Mucosa of descending colon (tissue), 3 donors: ENCODE measurements at regions not wholly inside any gene's neighbourhood (a gene's known extent, or its start where the extent isn't known, plus 50 kb on each side); places are given as distances from the start of the nearest gene placed in this dataset.
"Not testable (repeated sequence)": the region's sequence is repeated elsewhere in the genome, so short reads cannot be mapped to it uniquely, and the experiment has no call there.

ENCODE experiments used
- ATAC-seq: fragments of 200-7000 bp; cut with Tn5 transposase; one replicate; pipeline ENCODE4 v1.9.1; 2020; ENCODE audit warnings: mild to moderate bottlenecking, moderate library complexity
- DNase-seq, 3 donors: peaks; one replicate each; pipeline ENCODE4 v3.0.0-alpha.2; 2020
- H3K36me3 ChIP-seq: fragments of 200-600 bp; one replicate; pipeline ENCODE4 v1.8.0; 2021; ENCODE audit warnings: low read depth, mild to moderate bottlenecking
- H3K4me1 ChIP-seq: fragments of 200-600 bp; one replicate; pipeline ENCODE4 v1.8.0; 2021; ENCODE audit warnings: low read depth, mild to moderate bottlenecking
- H3K4me3 ChIP-seq: fragments of 200-600 bp; one replicate; pipeline ENCODE4 v1.8.0; 2021; ENCODE audit warnings: mild to moderate bottlenecking
- H3K9me3 ChIP-seq: fragments of 200-600 bp; one replicate; pipeline ENCODE4 v1.8.0; 2021; ENCODE audit warnings: mild to moderate bottlenecking
- CTCF ChIP-seq: fragments of 200-600 bp; IDR thresholded peaks from one replicate; pipeline ENCODE4 v1.8.0; 2022; ENCODE audit warnings: antibody characterized with exemption, mild to moderate bottlenecking
- intact Hi-C, 2 donors: fragments of 100-400 bp; cut with DNase I in 1 of 2; cut with micrococcal nuclease in 1 of 2; formaldehyde crosslinking; loops; one replicate each; pipeline versions ENCODE4 v1.11.0 to v1.11.1; 2022; cut with DNase I, micrococcal nuclease
- donor health status: DM: no; HTN: no; CAD: no; lungs with moderate emphysema.
- donor health status: DM: no; HTN: no; CAD: no.
- donor health status: DM: no; HTN: yes; CAD: no.

DNA sequence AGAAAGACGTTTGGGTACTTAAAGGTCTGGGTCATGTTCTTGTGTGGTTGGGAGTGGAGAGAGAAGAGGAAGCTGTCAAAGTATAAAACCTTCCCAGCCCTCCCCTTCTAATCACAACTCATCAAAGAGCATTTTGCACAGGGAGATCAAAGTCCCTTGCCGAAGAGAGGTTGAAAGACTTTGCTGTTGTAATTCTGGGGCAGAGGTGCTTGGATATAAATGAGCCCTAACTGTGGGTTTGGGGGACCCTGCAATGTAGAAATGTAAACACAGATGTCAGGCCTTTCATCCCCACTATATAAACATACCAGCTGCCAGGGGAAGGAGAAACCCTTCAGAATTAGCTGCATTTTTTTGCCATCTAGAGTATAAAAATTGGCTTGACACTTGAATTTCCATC, 182.1 kb downstream of the ETAA1 start:
- peaks cover 12% of the 10 kb centered on the region for H3K9me3 ChIP-seq
- TF ChIP-seq CTCF: no peak
- intact Hi-C loops: no loop called here
- H3K36me3 ChIP-seq: no peaks in the 10 kb centered on the region
- no peak overlapping the region for H3K4me3 ChIP-seq
- ATAC-seq: peak; percentile 40
- DNase-seq: no peak
- H3K4me1 ChIP-seq: no peaks in the 10 kb centered on the region

DNA sequence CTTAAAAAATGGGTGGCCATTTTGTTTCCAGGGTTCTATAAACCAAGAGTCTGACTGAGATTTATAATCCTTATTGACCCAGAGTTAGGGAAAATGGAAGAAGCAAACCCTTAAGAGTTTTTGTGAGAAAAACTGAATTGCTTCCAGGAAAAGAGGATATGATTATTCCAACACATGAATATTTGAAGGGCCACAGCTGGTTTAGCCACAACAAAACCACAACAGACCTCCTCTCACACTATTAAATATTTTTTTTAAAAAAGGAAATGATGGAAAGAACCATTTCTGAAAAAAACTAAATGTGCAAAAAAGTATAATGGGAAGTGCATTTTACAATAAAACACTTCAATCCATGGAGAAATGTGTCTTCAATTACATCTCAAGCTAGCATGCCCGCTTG, 182.7 kb downstream of the ETAA1 start:
- Histone ChIP-seq H3K4me1 (no peaks in the 10 kb centered on the region), H3K9me3 (peaks cover 14% of the 10 kb centered on the region), H3K36me3 (no peaks in the 10 kb centered on the region), H3K4me3 (no peak overlapping the region)
- no peak for ATAC-seq
- no peak for DNase-seq
- intact Hi-C loops: no loop called here
- TF ChIP-seq CTCF: no peak

DNA sequence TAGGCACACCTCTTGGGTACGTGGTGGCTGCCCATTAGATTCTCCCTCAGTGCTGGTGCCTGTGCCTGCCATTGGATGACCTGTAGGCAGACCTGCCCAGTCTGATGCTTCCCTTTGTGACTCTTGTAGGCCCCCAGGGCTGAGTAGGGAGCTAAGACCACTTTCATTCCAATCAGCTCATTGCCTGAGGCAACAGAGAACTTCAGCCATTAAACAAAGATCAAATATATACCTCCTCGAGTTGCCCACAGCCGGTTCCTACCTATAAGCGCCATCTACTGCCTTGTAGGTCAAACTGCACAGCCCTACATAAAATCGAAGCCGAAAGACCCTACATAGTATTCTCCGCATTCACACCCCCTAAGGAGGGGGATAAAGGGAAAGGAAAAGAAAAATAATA, 184.6 kb downstream of the ETAA1 start:
- ATAC-seq: peak; percentile 34
- Histone ChIP-seq H3K36me3 (no peaks in the 10 kb centered on the region), H3K4me1 (no peaks in the 10 kb centered on the region), H3K9me3 (peaks cover 21% of the 10 kb centered on the region), H3K4me3 (no peak overlapping the region)
- TF ChIP-seq CTCF: no peak
- intact Hi-C loops: no loop called here
- no peak for DNase-seq

DNA sequence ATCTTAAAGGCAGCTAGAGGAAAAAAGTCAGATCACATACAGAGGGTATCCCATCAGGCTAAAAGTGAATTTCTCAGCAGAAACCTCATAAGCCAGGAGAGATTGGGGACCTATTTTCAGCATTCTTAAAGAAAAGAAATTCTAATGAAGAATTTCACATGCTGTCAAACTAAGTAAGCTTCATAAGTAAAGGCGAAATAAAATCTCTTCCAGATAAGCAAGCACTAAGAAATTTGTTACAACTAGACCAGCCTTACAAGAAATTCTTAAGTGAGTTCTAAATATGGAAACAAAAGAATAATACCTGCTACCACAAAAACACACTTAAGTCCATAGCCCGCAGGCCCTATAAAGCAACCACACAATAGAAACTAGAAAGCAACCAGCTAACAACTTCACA, 186.1 kb downstream of the ETAA1 start:
- Histone ChIP-seq H3K4me1 (no peaks in the 10 kb centered on the region), H3K4me3 (no peak overlapping the region), H3K36me3 (no peaks in the 10 kb centered on the region), H3K9me3 (peaks cover 21% of the 10 kb centered on the region)
- intact Hi-C loops: no loop called here
- no peak for TF ChIP-seq CTCF
- DNase-seq (no peak), ATAC-seq (no peak)

- no peaks in the 10 kb centered on the region for H3K4me1 ChIP-seq
- intact Hi-C loops: no loop called here
- ATAC-seq (no peak), DNase-seq (no peak)
- H3K36me3 ChIP-seq: no peaks in the 10 kb centered on the region
- no peak for TF ChIP-seq CTCF
- H3K9me3 ChIP-seq: peaks cover 21% of the 10 kb centered on the region
- H3K4me3 ChIP-seq: no peak overlapping the region
Measured at GRCh38 chr2:67585400-67585799, 188.3 kb downstream of the ETAA1 start.

DNA sequence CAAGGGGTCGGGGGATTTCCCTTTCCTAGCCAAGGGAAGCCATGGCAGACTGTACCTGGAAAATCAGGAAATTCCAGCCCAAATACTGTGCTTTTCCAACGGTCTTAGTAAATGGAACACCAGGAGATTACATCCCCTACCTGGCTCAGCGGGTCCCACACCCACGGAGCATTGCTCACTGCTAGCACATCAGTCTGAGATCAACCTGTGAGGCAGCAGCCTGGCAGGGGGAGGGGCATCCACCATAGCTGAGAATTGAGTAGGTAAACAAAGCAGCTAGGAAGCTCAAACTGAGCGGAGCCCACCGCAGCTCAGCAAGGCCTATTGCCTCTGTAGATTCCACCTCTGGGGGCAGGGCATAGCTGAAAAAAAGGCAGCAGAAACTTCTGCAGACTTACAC, 192.0 kb downstream of the ETAA1 start:
- DNase-seq, intact Hi-C loops, ATAC-seq: not testable (repeated sequence)

DNA sequence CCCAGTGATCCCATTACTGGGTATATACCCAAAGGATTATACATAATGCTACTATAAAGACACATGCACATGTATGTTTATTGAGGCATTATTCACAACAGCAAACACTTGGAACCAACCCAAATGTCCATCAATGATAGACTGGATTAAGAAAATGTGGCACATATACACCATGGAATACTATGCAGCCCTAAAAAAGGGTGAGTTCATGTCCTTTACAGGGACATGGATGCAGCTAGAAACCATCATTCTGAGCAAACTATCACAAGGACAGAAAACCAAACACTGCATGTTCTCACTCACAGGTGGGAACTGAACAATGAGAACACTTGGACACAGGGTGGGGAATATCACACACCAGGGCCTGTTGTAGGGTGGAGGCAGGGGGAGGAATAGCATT, 197.4 kb downstream of the ETAA1 start:
- intact Hi-C loops, ATAC-seq, H3K9me3 ChIP-seq, DNase-seq, H3K36me3 ChIP-seq, H3K4me1 ChIP-seq, H3K4me3 ChIP-seq: not testable (repeated sequence)

More for the DNA sequence above, 192.0 kb downstream of the ETAA1 start:
- not testable (repeated sequence) for H3K4me3 ChIP-seq, H3K36me3 ChIP-seq, H3K4me1 ChIP-seq
- peaks cover 16% of the 10 kb centered on the region for H3K9me3 ChIP-seq
